GM20431 (cell line): ENCODE measurements at regions not wholly inside any gene's neighbourhood (a gene's known extent, or its start where the extent isn't known, plus 50 kb on each side); places are given as distances from the start of the nearest gene placed in this dataset.

Experiments used
- in situ Hi-C: fragments of 300-500 bp; cut with MseI, MboI; formaldehyde crosslinking; loops from one replicate; pipeline ENCODE4 v1.15.0; 2020; ENCODE audit warnings: low sequenced_read_pairs; ENCODE audit not compliant: unreplicated experiment

DNA sequence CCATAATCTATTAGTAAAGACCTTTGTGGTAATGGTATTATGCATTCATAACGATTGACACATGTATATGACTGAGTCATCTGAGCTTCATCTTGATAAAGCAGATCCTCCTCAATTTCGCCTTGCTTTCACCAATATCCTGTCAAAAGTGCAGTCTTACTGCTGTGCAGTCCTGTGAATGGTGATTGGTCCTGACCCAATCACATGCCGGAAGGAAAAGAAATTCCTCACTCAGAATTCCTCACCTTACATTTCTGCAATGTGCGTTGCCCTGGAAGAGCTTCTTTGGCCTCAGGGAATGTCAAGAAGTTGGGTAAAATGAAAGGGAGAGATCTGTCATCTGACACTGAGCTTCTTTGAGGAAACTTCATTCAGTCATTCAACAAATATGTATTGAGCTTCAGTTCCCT, 121.0 kb upstream of the TSPAN2 start:
- in situ Hi-C loops: no loop called here

DNA sequence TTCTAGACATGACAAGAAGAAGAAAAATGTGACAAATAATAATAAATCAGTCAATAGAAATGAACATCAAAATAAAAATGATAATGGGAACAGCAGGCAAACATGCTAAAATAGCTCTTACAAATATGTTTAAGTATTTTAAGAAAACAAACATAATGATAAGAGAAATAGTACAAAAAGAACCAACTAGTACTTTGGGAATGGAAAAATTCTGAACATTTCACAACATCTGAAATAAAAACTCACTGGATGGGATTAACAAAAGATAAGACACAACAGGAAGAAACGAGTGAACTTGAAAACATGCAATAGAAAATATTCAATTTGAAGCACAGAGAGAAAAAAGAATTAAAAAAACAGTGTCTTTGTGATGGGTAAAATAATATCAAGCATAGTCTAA, 115.2 kb upstream of the TSPAN2 start:
- in situ Hi-C loops: no loop called here

- in situ Hi-C loops: no loop called here
Measured at GRCh38 chr1:115203287-115203686, 114.0 kb upstream of the TSPAN2 start.

DNA sequence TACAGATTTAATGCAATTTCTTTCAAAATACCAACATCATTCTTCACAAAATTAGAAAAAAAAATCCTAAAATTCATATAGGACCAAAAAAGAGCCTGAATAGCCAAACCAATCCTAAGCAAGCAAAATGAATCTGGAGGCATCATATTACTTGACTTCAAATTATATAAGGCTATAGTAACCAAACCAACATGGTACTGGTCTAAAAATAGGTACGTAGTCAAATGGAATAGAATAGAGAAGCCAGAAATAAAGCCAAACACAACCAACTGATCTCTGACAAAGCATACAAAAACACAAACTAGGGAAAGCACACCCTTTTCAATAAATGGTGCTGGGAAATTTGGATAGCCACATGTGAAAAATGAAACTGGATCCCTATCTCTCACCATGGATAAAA, 112.3 kb upstream of the TSPAN2 start:
- in situ Hi-C loops: no loop called here

GRCh38 chr1:115199416-115200132, 110.3 kb upstream of the TSPAN2 start:
- in situ Hi-C loops: no loop called here

GRCh38 chr1:115198938-115199337, 109.6 kb upstream of the TSPAN2 start:
- in situ Hi-C loops: no loop called here

DNA sequence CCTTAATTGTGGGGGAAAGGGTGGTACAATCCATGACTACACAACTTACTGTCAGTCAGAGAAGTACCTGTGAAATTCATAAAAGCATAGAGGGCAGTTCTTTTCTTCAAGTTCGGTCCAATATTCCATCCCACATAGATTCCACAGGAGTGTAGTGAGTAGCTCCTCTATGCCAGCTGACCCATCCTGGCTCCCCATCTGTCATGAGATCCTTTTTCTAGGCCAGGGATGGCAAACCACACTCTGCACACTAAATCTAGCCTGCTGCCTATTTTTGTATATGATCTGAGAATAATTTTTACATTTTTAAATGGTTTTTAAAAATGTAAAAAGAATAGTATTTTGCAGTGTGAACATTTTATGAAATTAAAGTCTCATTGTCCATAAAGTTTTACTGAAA, 107.0 kb upstream of the TSPAN2 start:
- in situ Hi-C loops: no loop called here

GRCh38 chr1:115194506-115194905, 105.2 kb upstream of the TSPAN2 start:
- in situ Hi-C loops: no loop called here

GRCh38 chr1:115193046-115193828, 103.9 kb upstream of the TSPAN2 start:
- in situ Hi-C loops: no loop called here

- in situ Hi-C loops: no loop called here
Measured at GRCh38 chr1:115192200-115192767, 103.0 kb upstream of the TSPAN2 start.

DNA sequence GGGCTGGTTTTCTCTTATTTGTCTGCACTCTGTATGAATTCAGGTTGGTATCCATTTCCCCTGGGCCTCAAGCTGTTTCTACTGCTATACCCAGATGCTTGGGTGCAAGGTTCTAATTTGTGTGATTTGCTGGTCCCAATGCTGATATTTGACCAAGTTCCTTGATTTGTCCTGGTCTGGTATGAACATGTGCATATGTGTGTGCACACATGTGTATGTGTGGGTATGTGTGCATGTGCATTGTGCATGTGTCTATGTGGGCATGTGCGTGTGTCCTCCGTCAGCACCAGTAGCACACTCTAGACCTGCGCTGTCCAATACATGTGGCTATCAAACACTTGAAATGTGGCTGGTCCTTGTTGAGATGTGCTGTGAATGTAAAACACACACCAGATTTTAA, 102.4 kb upstream of the TSPAN2 start:
- in situ Hi-C loops: no loop called here

DNA sequence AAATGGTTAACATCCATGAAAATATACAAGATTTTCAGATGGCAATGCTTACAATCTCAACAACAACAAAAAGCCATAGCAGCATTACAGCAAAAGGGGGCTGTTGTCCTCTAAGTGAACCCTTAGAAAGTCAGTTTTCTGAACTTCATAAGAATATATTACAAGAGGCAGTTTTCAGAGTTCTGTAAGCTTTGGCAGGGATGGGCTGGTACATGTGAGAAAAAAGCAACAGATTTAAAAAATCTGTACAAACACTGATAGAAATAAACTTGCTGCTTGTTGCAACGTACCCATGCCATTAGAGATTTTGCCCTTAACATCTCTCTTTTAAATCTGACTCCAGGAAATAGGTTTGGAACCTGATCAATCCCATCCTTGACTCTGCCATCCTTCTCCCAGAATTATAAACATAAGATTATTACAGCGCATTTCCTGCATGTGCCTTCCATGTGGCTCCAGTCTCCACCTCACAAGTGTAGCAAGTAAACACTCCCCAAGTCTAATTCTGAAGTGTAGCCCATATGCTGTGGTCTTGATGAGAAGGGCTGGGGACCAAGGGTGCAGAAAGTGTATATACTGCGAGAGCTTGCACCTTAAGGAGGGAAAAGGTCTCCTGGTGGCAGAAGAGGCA, 101.4 kb upstream of the TSPAN2 start:
- in situ Hi-C loops: no loop called here

- in situ Hi-C loops: no loop called here
Measured at GRCh38 chr1:115189814-115190539, 100.7 kb upstream of the TSPAN2 start.

DNA sequence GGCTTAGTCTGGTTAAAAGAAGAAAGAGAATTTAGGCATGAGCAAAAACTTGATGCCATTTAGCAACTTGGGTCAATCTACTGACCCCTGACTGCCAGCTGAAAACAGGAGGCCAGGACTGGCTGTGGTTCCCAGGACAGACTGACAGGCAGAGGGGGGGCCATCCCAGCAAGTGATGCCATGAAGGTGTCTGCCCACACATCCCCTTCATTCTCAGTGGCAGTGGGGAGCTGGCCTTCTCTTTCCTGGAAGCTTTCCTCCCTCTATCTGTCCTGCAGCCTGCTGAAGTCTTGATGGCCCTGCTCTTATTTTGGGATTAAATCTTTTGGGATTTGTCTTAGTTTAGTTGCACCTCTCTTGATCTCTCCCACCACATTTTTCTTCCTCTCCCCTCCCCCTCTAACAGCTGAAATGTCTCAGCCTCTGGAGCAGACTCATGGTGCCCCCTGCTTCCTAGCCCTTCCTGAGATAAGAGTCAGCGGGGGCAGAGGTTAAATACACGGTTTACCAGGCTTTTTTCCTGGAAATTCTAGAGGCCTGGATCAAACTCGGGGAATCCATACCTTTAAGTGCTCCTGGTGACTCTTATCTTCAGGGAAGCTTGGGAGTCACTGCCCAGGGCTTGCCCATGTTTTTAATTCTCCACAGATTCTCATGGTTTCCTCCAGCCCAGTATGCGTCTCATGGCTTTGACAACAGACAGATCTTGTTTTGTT, 99.5 kb upstream of the TSPAN2 start:
- in situ Hi-C loops: no loop called here

GRCh38 chr1:115186711-115187265, 97.5 kb upstream of the TSPAN2 start:
- in situ Hi-C loops: no loop called here

DNA sequence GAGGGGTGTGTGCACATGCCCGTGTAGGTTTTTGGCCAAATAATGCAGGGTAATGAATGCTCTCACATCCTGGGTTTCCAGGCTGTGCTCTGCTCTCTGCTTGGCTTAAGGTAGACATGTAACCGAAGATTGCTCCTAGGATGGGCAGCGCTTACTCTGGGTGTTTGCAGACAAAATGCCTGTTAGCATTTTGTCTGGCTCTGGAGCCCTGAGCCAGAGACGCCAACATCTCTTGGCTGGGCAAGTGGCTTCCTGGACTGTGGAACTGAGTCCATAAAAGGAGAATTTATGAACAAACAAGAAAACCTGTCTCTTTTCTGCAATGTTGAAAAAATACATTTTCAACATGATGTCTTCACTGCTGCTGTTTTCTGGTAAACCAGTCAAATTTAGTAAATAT, 96.0 kb upstream of the TSPAN2 start:
- in situ Hi-C loops: no loop called here

DNA sequence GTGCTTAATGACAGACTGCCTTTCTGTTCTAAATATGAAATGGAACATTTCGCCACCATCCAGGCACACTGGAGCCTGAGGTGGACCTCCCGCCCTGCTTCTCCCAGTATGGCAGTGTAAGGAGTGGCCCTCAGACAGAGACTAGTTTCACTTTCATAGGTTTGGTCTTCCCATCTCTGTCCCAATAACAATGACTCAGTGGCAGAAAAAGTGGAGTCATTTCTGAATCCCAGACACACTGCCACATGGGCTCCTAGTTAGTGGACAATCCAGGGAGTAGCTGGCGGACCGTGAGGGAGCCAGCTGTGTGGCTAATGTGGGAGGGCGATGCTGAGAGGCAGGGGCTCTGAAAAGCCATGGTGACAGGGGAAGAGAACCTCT, 95.6 kb upstream of the TSPAN2 start:
- in situ Hi-C loops: no loop called here

DNA sequence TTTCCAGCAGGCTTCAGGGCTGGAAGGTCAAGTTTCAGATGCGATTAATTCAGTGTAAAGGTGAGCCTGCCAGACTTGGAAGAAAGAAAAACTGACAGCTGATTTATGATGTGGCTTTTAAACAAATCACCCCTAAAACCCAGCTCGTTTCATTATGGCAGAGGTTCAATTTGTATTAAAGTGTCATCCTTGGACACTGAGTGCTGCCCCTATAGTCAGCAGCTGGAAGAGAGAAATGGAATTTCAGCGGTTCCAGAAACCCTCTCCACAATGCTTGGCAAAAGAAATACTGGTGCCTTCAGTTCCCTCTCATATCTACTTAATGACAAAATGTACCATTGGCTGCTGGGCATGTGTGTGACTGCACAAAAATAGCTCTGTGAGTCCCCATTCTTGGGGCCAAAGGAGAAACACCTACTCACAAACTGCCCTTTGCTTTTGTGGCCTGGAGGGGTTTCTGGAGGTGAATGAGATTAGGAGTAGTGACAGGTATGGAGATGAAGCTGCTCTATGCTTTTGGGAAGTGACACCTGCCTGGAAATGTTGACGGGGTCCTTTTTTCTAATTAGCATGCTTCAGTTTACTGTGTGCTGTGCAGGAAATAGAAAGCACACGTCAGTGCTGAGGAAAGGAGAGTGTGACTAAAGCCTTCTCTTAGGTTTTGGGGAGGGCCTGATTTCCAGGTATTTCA, 95.1 kb upstream of the TSPAN2 start:
- in situ Hi-C loops: no loop called here

GRCh38 chr1:115183721-115184259, 94.5 kb upstream of the TSPAN2 start:
- in situ Hi-C loops: no loop called here
